Fibroblast of lung (primary cell): ENCODE measurements at regions not wholly inside any gene's neighbourhood (a gene's known extent, or its start where the extent isn't known, plus 50 kb on each side); places are given as distances from the start of the nearest gene placed in this dataset.

ENCODE experiments used
- DNase-seq, 2 donors: peaks; one replicate each; pipeline versions ENCODE4 v3.0.0 to v3.0.0-alpha.2; 2010; ENCODE audit warnings: low read depth in 2 of 2
- H2AFZ ChIP-seq: 2 replicates; pipeline ENCODE4 v1.5.1; 2012; ENCODE audit warnings: low read length, control low read depth, inconsistent platforms
- H3K27ac ChIP-seq: 2 replicates; pipeline ENCODE4 v1.5.1; 2011; ENCODE audit warnings: low read length, control low read depth; ENCODE audit not compliant: insufficient read depth
- H3K27me3 ChIP-seq: 2 replicates; pipeline ENCODE4 v1.5.1; 2011; ENCODE audit warnings: mild to moderate bottlenecking, low read length; ENCODE audit not compliant: control insufficient read depth, insufficient read depth
- H3K36me3 ChIP-seq: 2 replicates; pipeline ENCODE4 v1.5.1; 2011; ENCODE audit warnings: low read length; ENCODE audit not compliant: control insufficient read depth, insufficient read depth
- H3K4me1 ChIP-seq: 2 replicates; pipeline ENCODE4 v1.5.1; 2011; ENCODE audit warnings: low read length; ENCODE audit not compliant: control insufficient read depth, insufficient read depth; ENCODE audit errors: extremely low read depth
- H3K4me2 ChIP-seq: 2 replicates; pipeline ENCODE4 v1.5.1; 2011; ENCODE audit warnings: low read length, control low read depth; ENCODE audit not compliant: insufficient read depth; ENCODE audit errors: extremely low read depth
- H3K4me3 ChIP-seq, 4 experiments: fragments of 200-600 bp in 1 of 4; sonication (generic) in 1 of 4; replicated peaks in 1 of 4; 2 replicates each; pipeline ENCODE4 v1.5.1; 2011 to 2016; ENCODE audit warnings: low read length in 4 of 4, low read depth in 3 of 4, mild to moderate bottlenecking in 3 of 4, control low read depth in 2 of 4, inconsistent platforms in 1 of 4, mixed read lengths in 1 of 4; ENCODE audit not compliant: insufficient read depth in 1 of 4; ENCODE audit errors: control extremely low read depth in 1 of 4
- H3K79me2 ChIP-seq: 2 replicates; pipeline ENCODE4 v1.5.1; 2012; ENCODE audit warnings: mild to moderate bottlenecking, low read length, inconsistent platforms; ENCODE audit not compliant: control insufficient read depth, insufficient read depth
- H3K9ac ChIP-seq: 2 replicates; pipeline ENCODE4 v1.5.1; 2011; ENCODE audit warnings: mild to moderate bottlenecking, low read length, control low read depth; ENCODE audit not compliant: insufficient read depth
- H3K9me3 ChIP-seq: 2 replicates; pipeline ENCODE4 v1.5.1; 2012; ENCODE audit warnings: low read depth, low read length; ENCODE audit not compliant: control insufficient read depth, insufficient read depth
- H4K20me1 ChIP-seq: 2 replicates; pipeline ENCODE4 v1.5.1; 2011; ENCODE audit warnings: low read length; ENCODE audit not compliant: control insufficient read depth, insufficient read depth; ENCODE audit errors: extremely low read depth
- CTCF ChIP-seq, 2 donors: IDR thresholded peaks in 1 of 2; conservative IDR thresholded peaks in 1 of 2; 1 replicate in 1 of 2; 2 replicates in 1 of 2; pipeline ENCODE4 v1.5.1; 2011 to 2012; ENCODE audit warnings: low read length in 2 of 2, control low read depth in 1 of 2, inconsistent platforms in 1 of 2, low read depth in 1 of 2, mild to moderate bottlenecking in 1 of 2
- EZH2 ChIP-seq: IDR thresholded peaks from 2 replicates; pipeline ENCODE4 v1.5.1; 2012; ENCODE audit warnings: low read length, control low read depth, mild to moderate bottlenecking; ENCODE audit errors: missing control alignments

DNA sequence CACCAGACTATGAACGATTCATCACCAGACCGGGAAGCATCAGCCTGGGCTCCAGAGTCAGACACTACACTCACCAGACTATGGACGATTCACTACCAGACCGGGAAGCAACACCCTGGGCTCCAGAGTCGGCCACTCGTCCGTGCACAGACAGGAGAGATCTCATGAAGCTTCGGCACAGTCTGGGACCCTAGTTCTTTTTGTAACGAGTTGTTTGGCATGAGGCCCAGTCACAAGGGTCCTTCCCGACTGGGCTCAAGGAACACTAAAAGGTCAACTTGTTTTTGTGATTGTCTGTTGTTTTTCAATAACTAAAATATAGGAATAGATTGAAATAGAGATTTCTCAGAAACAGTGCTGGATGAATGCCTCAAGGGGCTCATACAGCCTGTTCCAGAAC, 1141.6 kb upstream of the MIR17HG start:
- H3K36me3 ChIP-seq = no peaks in the 10 kb centered on the region
- no peaks in the 10 kb centered on the region for H3K79me2 ChIP-seq
- no peaks in the 10 kb centered on the region for H4K20me1 ChIP-seq
- no peak overlapping the region for H2AFZ ChIP-seq
- H3K4me1 ChIP-seq = no peaks in the 10 kb centered on the region
- H3K4me3 ChIP-seq = no peak overlapping the region
- no peak overlapping the region for H3K9ac ChIP-seq
- no peaks in the 10 kb centered on the region for H3K27me3 ChIP-seq
- no peak for DNase-seq
- no peaks in the 10 kb centered on the region for H3K9me3 ChIP-seq
- TF ChIP-seq CTCF (conservative IDR thresholded peaks at IDR 0.05 in 1 of 2, IDR thresholded peaks at IDR 0.05 in 1 of 2; ENCODE audit: low read depth in 1 of 2, low read length in 2 of 2) (no peak), EZH2 (no peak)
- H3K4me2 ChIP-seq = no peak overlapping the region
- H3K27ac ChIP-seq = no peak overlapping the region

DNA sequence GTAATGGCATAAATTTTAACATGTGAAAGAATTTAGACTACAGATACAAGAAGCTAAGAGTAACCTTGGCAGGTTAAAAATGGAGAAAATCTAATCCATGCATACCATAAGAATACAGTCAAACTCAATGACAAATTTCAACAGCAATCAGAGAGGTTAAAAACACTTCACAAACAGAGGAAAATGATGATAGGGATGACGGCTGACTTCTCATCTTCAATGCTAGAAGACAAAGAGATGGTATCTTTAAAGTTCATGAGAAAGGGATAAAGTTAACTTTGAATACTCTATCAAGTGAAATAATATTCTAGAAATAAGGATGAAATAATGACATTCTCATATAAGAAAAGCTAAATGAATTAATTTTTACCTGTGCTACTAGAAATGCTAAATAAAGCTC, 1130.2 kb upstream of the MIR17HG start:
- no peak overlapping the region for H3K4me3 ChIP-seq
- no peaks in the 10 kb centered on the region for H3K9me3 ChIP-seq
- H3K4me1 ChIP-seq = no peaks in the 10 kb centered on the region
- no peak overlapping the region for H3K4me2 ChIP-seq
- DNase-seq = no peak
- no peak for TF ChIP-seq EZH2
- no peak overlapping the region for H2AFZ ChIP-seq
- no peaks in the 10 kb centered on the region for H3K79me2 ChIP-seq
- H3K9ac ChIP-seq = no peak overlapping the region
- H3K27ac ChIP-seq = no peak overlapping the region
- no peaks in the 10 kb centered on the region for H3K36me3 ChIP-seq
- no peaks in the 10 kb centered on the region for H4K20me1 ChIP-seq
- no peaks in the 10 kb centered on the region for H3K27me3 ChIP-seq

DNA sequence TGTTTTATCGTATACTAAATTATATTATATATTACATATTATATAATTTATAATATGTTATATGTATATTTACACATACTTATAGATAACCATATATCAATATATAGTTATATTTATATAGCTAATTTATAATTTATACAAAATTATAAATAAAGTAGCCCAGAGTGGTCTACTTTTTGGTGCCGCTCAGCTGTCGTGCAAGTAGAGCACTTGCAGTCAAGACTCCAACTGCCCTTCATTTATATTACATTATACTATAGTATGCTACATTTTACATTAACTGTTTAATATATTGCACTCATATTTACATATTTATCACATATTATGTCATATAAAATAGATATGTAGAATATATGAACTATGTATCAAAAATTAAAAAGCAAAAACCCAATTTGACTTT, 1124.7 kb upstream of the MIR17HG start:
- Histone ChIP-seq H3K9me3 (no peaks in the 10 kb centered on the region), H3K27me3 (no peaks in the 10 kb centered on the region), H3K4me2 (no peak overlapping the region), H3K79me2 (no peaks in the 10 kb centered on the region), H3K4me3 (no peak overlapping the region), H3K4me1 (no peaks in the 10 kb centered on the region), H4K20me1 (no peaks in the 10 kb centered on the region), H3K27ac (no peak overlapping the region), H2AFZ (no peak overlapping the region), H3K9ac (no peak overlapping the region), H3K36me3 (no peaks in the 10 kb centered on the region)
- DNase-seq = no peak
- TF ChIP-seq CTCF (conservative IDR thresholded peaks at IDR 0.05 in 1 of 2, IDR thresholded peaks at IDR 0.05 in 1 of 2; ENCODE audit: low read depth in 1 of 2, low read length in 2 of 2) = no peak
- TF ChIP-seq EZH2 = no peak
